OCI-LY3 (cell line): ENCODE measurements at regions not wholly inside any gene's neighbourhood (a gene's known extent, or its start where the extent isn't known, plus 50 kb on each side); places are given as distances from the start of the nearest gene placed in this dataset.

Experiments
- H2AFZ ChIP-seq: fragments of 200-600, 300-600 bp; shearing (Covaris generic); 2 replicates; pipeline ENCODE4 v1.6.0; 2014; ENCODE audit warnings: antibody characterized with exemption, low read depth, low read length
- H3K27ac ChIP-seq: fragments of 200-600, 300-600 bp; sonication (generic); 2 replicates; pipeline ENCODE4 v1.5.1; 2014; ENCODE audit warnings: mild to moderate bottlenecking, low read length, moderate library complexity, mixed read lengths
- H3K27me3 ChIP-seq: fragments of 200-600, 300-600 bp; sonication (generic); 2 replicates; pipeline ENCODE4 v1.6.1; 2014; ENCODE audit warnings: low read depth, low read length, mixed read lengths
- H3K36me3 ChIP-seq: fragments of 200-600, 300-600 bp; sonication (generic); replicated peaks from 2 replicates; pipeline ENCODE3; 2014; ENCODE audit warnings: low read depth, low read length, mixed read lengths
- H3K4me1 ChIP-seq: fragments of 300-600, 200-600 bp; sonication (generic); 2 replicates; pipeline ENCODE4 v1.6.1; 2014; ENCODE audit warnings: low read length, mixed read lengths
- H3K4me2 ChIP-seq: fragments of 200-600, 300-600 bp; sonication (generic); 2 replicates; pipeline ENCODE4 v1.6.1; 2014; ENCODE audit warnings: low read length, mixed read lengths
- H3K4me3 ChIP-seq: fragments of 300-600, 200-600 bp; sonication (generic); 2 replicates; pipeline ENCODE4 v1.5.1; 2014; ENCODE audit warnings: antibody characterized with exemption, mild to moderate bottlenecking, low read length, moderate library complexity
- H3K79me2 ChIP-seq: fragments of 300-600, 200-600 bp; shearing (Covaris generic); 2 replicates; pipeline ENCODE4 v1.6.1; 2014; ENCODE audit warnings: mild to moderate bottlenecking, low read length, mixed read lengths
- H3K9ac ChIP-seq: fragments of 300-600, 200-600 bp; shearing (Covaris generic); 2 replicates; pipeline ENCODE4 v1.6.0; 2014; ENCODE audit warnings: mild to moderate bottlenecking, low read length, moderate library complexity
- H3K9me3 ChIP-seq: fragments of 200-600, 300-600 bp; shearing (Covaris generic); 2 replicates; pipeline ENCODE4 v1.6.1; 2014; ENCODE audit warnings: low read length, mixed read lengths; ENCODE audit not compliant: insufficient read depth
- H4K20me1 ChIP-seq: fragments of 200-600, 300-600 bp; sonication (generic); 2 replicates; pipeline ENCODE4 v1.6.1; 2016; ENCODE audit warnings: low read length, mixed read lengths; ENCODE audit not compliant: insufficient read depth
- CTCF ChIP-seq: fragments of 200-600, 300-600 bp; sonication (generic); IDR thresholded peaks from 2 replicates; pipeline ENCODE4 v1.5.1; 2014; ENCODE audit warnings: antibody characterized with exemption, low read length, low read depth
- EZH2phosphoT487 ChIP-seq: fragments of 200-600 bp; shearing (Covaris generic); IDR thresholded peaks from 2 replicates; pipeline ENCODE4 v1.6.1; 2018; ENCODE audit warnings: antibody characterized with exemption, mixed run types, low read depth

DNA sequence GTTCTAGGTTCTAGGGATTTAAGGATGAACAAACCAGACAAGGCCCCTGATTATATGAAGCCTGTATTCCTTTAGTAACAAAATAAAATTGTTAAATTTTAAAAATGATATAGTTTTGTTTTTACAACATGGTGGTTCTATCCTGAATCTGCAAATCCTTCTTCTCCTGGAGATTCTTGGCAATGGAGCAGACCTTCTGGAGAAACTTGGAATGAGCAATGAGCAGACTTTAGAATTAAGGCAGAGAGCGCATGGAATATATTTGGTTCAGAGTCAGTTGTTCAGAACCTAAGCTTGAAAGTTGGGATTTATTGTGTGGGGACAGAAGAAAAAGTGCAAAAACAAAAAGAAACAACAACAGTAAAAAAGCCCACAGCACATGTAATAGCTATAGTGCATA, 381.1 kb downstream of the ADGRL2 start:
- no peaks in the 10 kb centered on the region for H3K27me3 ChIP-seq
- TF ChIP-seq CTCF, result no peak
- TF ChIP-seq EZH2phosphoT487, result no peak
- H3K4me2 ChIP-seq, result no peak overlapping the region
- no peaks in the 10 kb centered on the region for H3K36me3 ChIP-seq
- H2AFZ ChIP-seq, result no peak overlapping the region
- H4K20me1 ChIP-seq, result no peaks in the 10 kb centered on the region
- no peaks in the 10 kb centered on the region for H3K79me2 ChIP-seq
- no peaks in the 10 kb centered on the region for H3K4me1 ChIP-seq
- no peak overlapping the region for H3K4me3 ChIP-seq
- H3K9me3 ChIP-seq, result no peaks in the 10 kb centered on the region
- no peak overlapping the region for H3K27ac ChIP-seq
- no peak overlapping the region for H3K9ac ChIP-seq

DNA sequence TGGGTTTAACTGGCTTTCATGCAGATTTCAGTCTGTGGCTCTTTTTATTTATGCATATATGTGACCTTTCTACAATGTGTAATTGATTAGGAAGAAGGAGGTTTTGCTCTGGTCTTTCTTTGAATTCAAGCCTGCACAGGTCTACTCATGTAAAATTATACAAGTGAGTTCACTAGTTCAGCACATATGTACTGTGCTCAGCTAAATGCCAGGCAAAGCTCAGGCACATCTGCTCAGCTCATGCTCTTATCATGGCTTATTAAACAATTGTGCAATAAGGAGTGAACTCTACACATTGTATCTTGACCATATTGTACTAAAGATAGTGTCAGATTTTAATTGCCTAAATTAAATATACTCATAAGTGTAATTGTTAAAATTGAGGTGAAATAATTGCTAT, 378.4 kb downstream of the ADGRL2 start:
- H3K4me1 ChIP-seq, result no peaks in the 10 kb centered on the region
- H3K9me3 ChIP-seq, result no peaks in the 10 kb centered on the region
- H3K4me2 ChIP-seq, result no peak overlapping the region
- H3K36me3 ChIP-seq, result no peaks in the 10 kb centered on the region
- no peak overlapping the region for H3K4me3 ChIP-seq
- no peaks in the 10 kb centered on the region for H3K79me2 ChIP-seq
- no peak overlapping the region for H3K27ac ChIP-seq
- no peaks in the 10 kb centered on the region for H4K20me1 ChIP-seq
- no peak overlapping the region for H3K9ac ChIP-seq
- H3K27me3 ChIP-seq, result no peaks in the 10 kb centered on the region
- H2AFZ ChIP-seq, result no peak overlapping the region
- TF ChIP-seq EZH2phosphoT487 (no peak), CTCF (no peak)

DNA sequence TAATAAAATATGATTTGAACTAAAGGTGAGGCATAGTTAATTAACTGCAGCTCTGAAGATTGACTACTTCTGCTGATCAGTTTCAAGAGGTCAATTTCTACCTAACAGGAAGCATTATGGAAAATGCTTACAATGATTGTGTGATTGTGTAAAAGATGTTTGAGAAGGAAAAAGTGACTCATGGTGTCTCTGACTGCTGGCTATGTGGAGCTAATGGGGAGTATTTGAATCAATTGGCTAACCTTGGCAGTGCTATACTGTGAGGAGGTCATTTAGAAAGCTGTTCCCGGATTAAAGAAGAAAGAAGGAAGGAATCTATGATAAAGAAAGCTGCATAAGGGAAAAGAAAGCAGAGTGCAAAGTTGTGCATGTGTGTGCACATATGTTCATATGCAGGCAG, 376.5 kb downstream of the ADGRL2 start:
- Histone ChIP-seq H3K27ac (no peak overlapping the region), H3K4me3 (no peak overlapping the region), H3K4me1 (no peaks in the 10 kb centered on the region), H3K79me2 (no peaks in the 10 kb centered on the region), H3K4me2 (no peak overlapping the region), H3K9me3 (no peaks in the 10 kb centered on the region), H2AFZ (no peak overlapping the region), H3K36me3 (no peaks in the 10 kb centered on the region), H3K27me3 (no peaks in the 10 kb centered on the region), H4K20me1 (no peaks in the 10 kb centered on the region), H3K9ac (no peak overlapping the region)
- TF ChIP-seq EZH2phosphoT487 (no peak), CTCF (no peak)

DNA sequence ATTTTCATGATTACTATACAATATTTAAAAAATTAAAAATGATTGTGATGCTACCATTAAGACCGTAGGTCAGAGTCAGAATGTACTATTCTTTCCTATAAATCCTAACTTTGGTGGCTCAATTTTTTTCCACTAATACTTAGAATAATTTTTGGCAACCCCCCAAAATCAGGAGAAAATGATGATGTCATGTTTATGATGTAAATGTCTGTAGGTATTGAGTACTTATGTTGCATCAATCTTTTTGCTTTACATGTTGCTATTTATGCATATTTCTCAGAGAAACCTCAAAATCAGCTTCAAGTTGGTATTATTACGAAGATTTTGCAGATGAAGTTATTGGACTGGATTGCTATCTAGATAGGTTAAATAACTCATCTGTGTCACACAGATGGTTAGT, 371.2 kb downstream of the ADGRL2 start:
- Histone ChIP-seq H3K9ac (no peak overlapping the region), H3K36me3 (no peaks in the 10 kb centered on the region), H3K79me2 (no peaks in the 10 kb centered on the region), H3K9me3 (no peaks in the 10 kb centered on the region), H3K4me1 (no peaks in the 10 kb centered on the region), H3K4me2 (no peak overlapping the region), H2AFZ (no peak overlapping the region), H3K27ac (no peak overlapping the region), H3K4me3 (no peak overlapping the region), H4K20me1 (no peaks in the 10 kb centered on the region), H3K27me3 (no peaks in the 10 kb centered on the region)
- TF ChIP-seq EZH2phosphoT487 (no peak), CTCF (no peak)
